K562 (cell line): ENCODE measurements at regions not wholly inside any gene's neighbourhood (a gene's known extent, or its start where the extent isn't known, plus 50 kb on each side); places are given as distances from the start of the nearest gene placed in this dataset.

Source experiments
- ATAC-seq: fragments of 200-7000 bp; cut with Tn5 transposase; 3 replicates; pipeline ENCODE4 v1.9.1; 2020; ENCODE audit warnings: moderate library complexity
- BruUV-seq: library from RNA; stranded (reverse); fragments of 400-500 nt; replicated peaks from 2 replicates; lab custom pipeline; 2021; lab: Mats Ljungman, UMichigan
- CTCF ChIA-PET: fragments of 300-600 bp; formaldehyde crosslinking; extraction: SDS; loops from one replicate; lab custom pipeline; 2021; ENCODE audit warnings: low intra/inter-chr PET ratio; lab: Yijun Ruan, JAX
- POLR2A ChIA-PET: fragments of 300-600, 350-650 bp; sonication (Branson Sonifier 250); formaldehyde crosslinking; extraction: SDS; loops from one replicate; lab custom pipeline; 2021; ENCODE audit warnings: antibody characterized with exemption, inconsistent platforms; lab: Yijun Ruan, JAX
- DNase-seq, 4 experiments: peaks; one replicate each; pipeline versions ENCODE4 v3.0.0 to v3.0.0-alpha.2; 2011 to 2018; ENCODE audit warnings: low spot score in 3 of 4, mixed read lengths in 3 of 4; ENCODE audit errors: extremely low read depth in 1 of 4
- FAIRE-seq: peaks from 2 replicates; lab custom pipeline; 2011; peaks lifted over from hg19 to GRCh38; lab: Jason Lieb, UNC
- H2AFZ ChIP-seq: 2 replicates; pipeline ENCODE4 v1.6.0; 2011; ENCODE audit warnings: low read depth, low read length, control low read depth, inconsistent platforms
- H3K27ac ChIP-seq: fragments of 200-600 bp; 3 replicates; pipeline ENCODE4 v1.8.0; 2011; ENCODE audit warnings: low read depth, mild to moderate bottlenecking, control low read depth, inconsistent platforms, low read length, moderate library complexity, mixed read lengths; ENCODE audit errors: extremely low read depth
- H3K27me3 ChIP-seq, 2 experiments: fragments of 300-600 bp in 1 of 2; 2 replicates in 1 of 2; 3 replicates in 1 of 2; pipeline versions ENCODE4 v1.6.0 to v1.8.0; 2011; ENCODE audit warnings: inconsistent platforms in 2 of 2, low read length in 2 of 2, mild to moderate bottlenecking in 1 of 2, mixed read lengths in 1 of 2, moderate library complexity in 1 of 2; ENCODE audit not compliant: control insufficient read depth in 2 of 2, insufficient read depth in 2 of 2
- H3K36me3 ChIP-seq: fragments of 300-600 bp; 3 replicates; pipeline ENCODE4 v1.8.0; 2011; ENCODE audit warnings: mild to moderate bottlenecking, low read length, inconsistent platforms; ENCODE audit not compliant: control insufficient read depth, insufficient read depth
- H3K4me1 ChIP-seq, 2 experiments: fragments of 200-600 bp in 1 of 2; replicated peaks in 1 of 2; 2 replicates in 1 of 2; 3 replicates in 1 of 2; pipeline versions ENCODE4 v1.5.1 to v1.8.0; 2011; ENCODE audit warnings: inconsistent platforms in 2 of 2, low read length in 2 of 2, mild to moderate bottlenecking in 1 of 2, mixed read lengths in 1 of 2, moderate library complexity in 1 of 2; ENCODE audit not compliant: control insufficient read depth in 2 of 2, insufficient read depth in 2 of 2
- H3K4me2 ChIP-seq: 2 replicates; pipeline ENCODE4 v1.6.1; 2011; ENCODE audit warnings: low read length, control low read depth, inconsistent platforms, mixed read lengths; ENCODE audit not compliant: insufficient read depth
- H3K4me3 ChIP-seq: fragments of 200-600 bp; sonication (generic), shearing (Covaris generic); 2 replicates; pipeline ENCODE4 v1.5.1; 2016; ENCODE audit warnings: control low read depth, inconsistent platforms
- H3K79me2 ChIP-seq: fragments of 200-600 bp; 3 replicates; pipeline ENCODE4 v1.8.0; 2011; ENCODE audit warnings: low read length, inconsistent platforms; ENCODE audit not compliant: control insufficient read depth, insufficient read depth
- H3K9ac ChIP-seq, 2 experiments: 2 replicates each; pipeline versions ENCODE4 v1.6.0 to v1.6.1; 2011; ENCODE audit warnings: low read depth in 2 of 2, low read length in 2 of 2, control low read depth in 1 of 2, inconsistent platforms in 1 of 2, mild to moderate bottlenecking in 1 of 2, mixed read lengths in 1 of 2; ENCODE audit not compliant: insufficient read depth in 1 of 2
- H3K9me1 ChIP-seq: one replicate; pipeline ENCODE4 v1.6.0; 2011; ENCODE audit warnings: inconsistent platforms, mild to moderate bottlenecking, low read length, moderate library complexity; ENCODE audit not compliant: control insufficient read depth, insufficient read depth
- H3K9me3 ChIP-seq: replicated peaks from 2 replicates; pipeline ENCODE4 v1.5.1; 2011; ENCODE audit warnings: low read depth, low read length, inconsistent platforms; ENCODE audit not compliant: control insufficient read depth, insufficient read depth
- H4K20me1 ChIP-seq: replicated peaks from 2 replicates; pipeline ENCODE4 v1.6.1; 2011; ENCODE audit warnings: low read length, inconsistent platforms, mixed read lengths; ENCODE audit not compliant: control insufficient read depth, insufficient read depth
- ARHGAP35 ChIP-seq: fragments of 450-650 bp; IDR thresholded peaks from 2 replicates; pipeline ENCODE4 v1.6.1; 2018; ENCODE audit not compliant: partially characterized antibody
- MCM2 ChIP-seq: fragments of 450-650 bp; IDR thresholded peaks from 2 replicates; pipeline ENCODE4 v1.6.1; 2017; ENCODE audit warnings: low read depth, mild to moderate bottlenecking
- NFYB ChIP-seq: IDR thresholded peaks from 2 replicates; pipeline ENCODE4 v1.6.1; 2011; ENCODE audit warnings: mild to moderate bottlenecking, moderate library complexity; ENCODE audit not compliant: insufficient read length; ENCODE audit errors: extremely low read depth
- RBM25 ChIP-seq: fragments of 200-400 bp; formaldehyde crosslinking; IDR thresholded peaks from 2 replicates; pipeline ENCODE4 v1.6.1; 2018; ENCODE audit warnings: low read length, low read depth, moderate library complexity; ENCODE audit not compliant: severe bottlenecking
- ZKSCAN3 ChIP-seq: fragments of 250-450 bp; sonication (Bioruptor Pico); IDR thresholded peaks from 2 replicates; pipeline ENCODE4 v1.4.0; 2020
- WGBS: fragments of 100-300 bp; shearing (Covaris generic); methylation state at CpG from one replicate; pipeline ENCODE4 v1.1.6; 2016; ENCODE audit warnings: low coverage, mixed read lengths; ENCODE audit not compliant: insufficient coverage; ENCODE audit errors: missing lambda C conversion rate; 5-methylcytosine and 5-hydroxymethylcytosine counted together
- in situ Hi-C: fragments of 300-500 bp; cut with MboI; formaldehyde crosslinking; loops from 4 replicates; pipeline ENCODE4 v1.15.0; 2018; ENCODE audit warnings: inconsistent platforms, mixed read lengths
- intact Hi-C: fragments of 100-400 bp; cut with micrococcal nuclease; formaldehyde crosslinking; loops from 2 replicates; pipeline ENCODE4 v1.14.2; 2022

GRCh38 chr6:97399208-97399607, 116.2 kb upstream of the MMS22L start:
- Histone ChIP-seq H3K4me1 (no peaks in the 10 kb centered on the region), H3K79me2 (no peaks in the 10 kb centered on the region), H3K27me3 (no peaks in the 10 kb centered on the region), H3K4me2 (no peak overlapping the region), H3K9me3 (no peaks in the 10 kb centered on the region), H3K4me3 (no peak overlapping the region), H3K36me3 (no peaks in the 10 kb centered on the region), H4K20me1 (no peaks in the 10 kb centered on the region), H3K27ac (no peak overlapping the region), H2AFZ (no peak overlapping the region), H3K9me1 (no peaks in the 10 kb centered on the region), H3K9ac (no peak overlapping the region)
- ATAC-seq (no peak), FAIRE-seq (no peak), DNase-seq (no peak)
- in situ Hi-C loops (loop anchor here (10.0 kb wide), 1 partner anchor 334 kb away; no protein-coding TSS in a partner anchor), intact Hi-C loops (loop anchor here (10.0 kb wide), 1 partner anchor 1716 kb away; no protein-coding TSS in a partner anchor)
- no TSS peak for BruUV-seq
- WGBS: 0% methylated on average over 2 of the region's 2 CpGs
- POLR2A ChIA-PET: interaction anchor here (0.5 to 0.7 kb wide), 4 partner anchors 254 to 820 kb away, joined by 3 to 4 read pairs (median 3); no protein-coding TSS in a partner anchor
- CTCF ChIA-PET: interaction anchor here (1.4 kb wide), 1 partner anchor 213 kb away, joined by 3 read pairs; no protein-coding TSS in a partner anchor
- TF ChIP-seq NFYB (no peak), ARHGAP35 (no peak), MCM2 (no peak)
- TF ChIP-seq, all 486 proteins: peak for 0

- 0% methylated on average over 2 of the region's 2 CpGs for WGBS
Observed at GRCh38 chr6:97401533-97401932, 118.5 kb upstream of the MMS22L start.

More at GRCh38 chr6:97401533-97401932, 118.5 kb upstream of the MMS22L start:
- Histone ChIP-seq H3K4me1 (no peaks in the 10 kb centered on the region), H2AFZ (no peak overlapping the region), H3K9me3 (no peaks in the 10 kb centered on the region), H3K4me2 (no peak overlapping the region), H3K36me3 (no peaks in the 10 kb centered on the region), H3K9me1 (no peaks in the 10 kb centered on the region), H3K4me3 (no peak overlapping the region), H3K9ac (no peak overlapping the region), H3K27ac (no peak overlapping the region), H3K27me3 (no peaks in the 10 kb centered on the region), H4K20me1 (no peaks in the 10 kb centered on the region), H3K79me2 (no peaks in the 10 kb centered on the region)
- DNase-seq (no peak), FAIRE-seq (no peak), ATAC-seq (no peak)
- POLR2A ChIA-PET: no interaction called here
- intact Hi-C loops (no loop called here), in situ Hi-C loops (no loop called here)
- TF ChIP-seq RBM25: no peak
- no peak for TF ChIP-seq ZKSCAN3 (CRISPR knock-in tag)
- CTCF ChIA-PET: no interaction called here
- no TSS peak for BruUV-seq
